ENCODE measurements at regions not wholly inside any gene's neighbourhood (a gene's known extent, or its start where the extent isn't known, plus 50 kb on each side); places are given as distances from the start of the nearest gene placed in this dataset.

DNA sequence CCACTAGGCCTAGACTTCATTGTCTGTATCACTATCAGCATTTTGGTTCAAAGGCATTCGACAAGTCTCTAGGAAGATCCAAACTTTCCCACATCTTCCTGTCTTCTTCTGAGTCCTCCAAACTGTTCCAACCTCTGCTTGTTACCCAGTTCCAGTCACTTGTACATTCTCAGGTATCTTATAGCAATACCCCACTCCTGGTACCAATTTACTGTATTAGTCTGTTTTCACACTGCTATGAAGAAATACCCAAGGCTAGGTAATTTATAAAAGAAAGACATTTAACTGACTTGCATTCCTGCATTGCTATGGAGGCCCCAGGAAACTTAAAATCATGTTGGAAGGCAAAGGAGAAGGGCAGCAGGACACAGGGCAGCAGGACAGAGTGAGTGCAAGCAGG, 293.9 kb downstream of the ARAP2 start:
- TF ChIP-seq POLR2AphosphoS5 (IDR thresholded peaks at IDR 0.05): no peak
- TF ChIP-seq, protein P1, sequence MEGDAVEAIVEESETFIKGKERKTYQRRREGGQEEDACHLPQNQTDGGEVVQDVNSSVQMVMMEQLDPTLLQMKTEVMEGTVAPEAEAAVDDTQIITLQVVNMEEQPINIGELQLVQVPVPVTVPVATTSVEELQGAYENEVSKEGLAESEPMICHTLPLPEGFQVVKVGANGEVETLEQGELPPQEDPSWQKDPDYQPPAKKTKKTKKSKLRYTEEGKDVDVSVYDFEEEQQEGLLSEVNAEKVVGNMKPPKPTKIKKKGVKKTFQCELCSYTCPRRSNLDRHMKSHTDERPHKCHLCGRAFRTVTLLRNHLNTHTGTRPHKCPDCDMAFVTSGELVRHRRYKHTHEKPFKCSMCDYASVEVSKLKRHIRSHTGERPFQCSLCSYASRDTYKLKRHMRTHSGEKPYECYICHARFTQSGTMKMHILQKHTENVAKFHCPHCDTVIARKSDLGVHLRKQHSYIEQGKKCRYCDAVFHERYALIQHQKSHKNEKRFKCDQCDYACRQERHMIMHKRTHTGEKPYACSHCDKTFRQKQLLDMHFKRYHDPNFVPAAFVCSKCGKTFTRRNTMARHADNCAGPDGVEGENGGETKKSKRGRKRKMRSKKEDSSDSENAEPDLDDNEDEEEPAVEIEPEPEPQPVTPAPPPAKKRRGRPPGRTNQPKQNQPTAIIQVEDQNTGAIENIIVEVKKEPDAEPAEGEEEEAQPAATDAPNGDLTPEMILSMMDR (IDR thresholded peaks at IDR 0.05): no peak
- TF ChIP-seq POLR2A (IDR thresholded peaks at IDR 0.05): no peak
